A549 (cell line): ENCODE measurements at regions not wholly inside any gene's neighbourhood (a gene's known extent, or its start where the extent isn't known, plus 50 kb on each side); places are given as distances from the start of the nearest gene placed in this dataset.
A peak's percentile ranks its signal among the peaks of the same experiment; 100 is the strongest.

Source experiments
- ATAC-seq, 2 experiments: fragments of 200-7000 bp in 1 of 2; fragments of >200 bp in 1 of 2; cut with Nextera tagmentation in 1 of 2; cut with Tn5 transposase in 1 of 2; 3 replicates each; pipeline versions ENCODE4 v1.8.0 to v1.9.1; 2018 to 2020; ENCODE audit warnings: mild to moderate bottlenecking in 1 of 2, moderate library complexity in 1 of 2
- CTCF ChIA-PET: fragments of 300-600 bp; sonication (Branson Sonifier 250); formaldehyde crosslinking; extraction: SDS; loops from one replicate; lab custom pipeline; 2021; ENCODE audit warnings: antibody characterized with exemption, inconsistent platforms; lab: Yijun Ruan, JAX
- POLR2A ChIA-PET: fragments of 350-600 bp; formaldehyde crosslinking; extraction: SDS; loops from one replicate; lab custom pipeline; 2021; ENCODE audit warnings: antibody characterized with exemption, inconsistent platforms; lab: Yijun Ruan, JAX
- DNase-seq, 2 experiments: peaks; one replicate each; pipeline versions ENCODE4 v3.0.0 to v3.0.0-alpha.2; 2011 to 2016; ENCODE audit warnings: low read depth in 1 of 2, low spot score in 1 of 2
- FAIRE-seq: peaks from 2 replicates; lab custom pipeline; 2011; peaks lifted over from hg19 to GRCh38; lab: Jason Lieb, UNC
- H3K27ac ChIP-seq, 2 experiments: fragments of >200 bp; sonication (Bioruptor Twin); formaldehyde crosslinking; 3 replicates each; pipeline ENCODE4 v1.5.1; 2016 to 2017
- H3K4me1 ChIP-seq: fragments of >200 bp; sonication (Bioruptor Twin); formaldehyde crosslinking; 3 replicates; pipeline ENCODE4 v1.6.1; 2016
- H3K4me2 ChIP-seq: fragments of >200 bp; sonication (Bioruptor Twin); formaldehyde crosslinking; 3 replicates; pipeline ENCODE4 v1.6.1; 2016
- H3K4me3 ChIP-seq: fragments of >200 bp; sonication (Bioruptor Twin); formaldehyde crosslinking; 3 replicates; pipeline ENCODE4 v1.5.1; 2016
- H3K9me3 ChIP-seq: fragments of >200 bp; sonication (Bioruptor Twin); formaldehyde crosslinking; 3 replicates; pipeline ENCODE4 v1.6.1; 2016
- CHD4 ChIP-seq: fragments of 200-600 bp; sonication (generic); IDR thresholded peaks from 2 replicates; pipeline ENCODE4 v1.6.1; 2016; ENCODE audit warnings: antibody characterized with exemption, mild to moderate bottlenecking, borderline replicate concordance
- CTCF ChIP-seq: fragments of >200 bp; sonication (Bioruptor Twin); formaldehyde crosslinking; IDR thresholded peaks from 3 replicates; pipeline ENCODE4 v1.5.1; 2016
- E2F6 ChIP-seq: IDR thresholded peaks from 2 replicates; pipeline ENCODE4 v1.6.1; 2012; ENCODE audit warnings: low read depth, borderline replicate concordance
- EHMT2 ChIP-seq: fragments of 200-600 bp; sonication (generic); IDR thresholded peaks from 2 replicates; pipeline ENCODE4 v1.6.1; 2016; ENCODE audit warnings: antibody characterized with exemption, low read depth, mild to moderate bottlenecking, moderate library complexity
- ESRRA ChIP-seq: fragments of 150-350 bp; IDR thresholded peaks from 2 replicates; pipeline ENCODE4 v1.6.1; 2014; ENCODE audit warnings: mild to moderate bottlenecking, low read length, borderline replicate concordance
- FOSL2 ChIP-seq, 2 experiments: fragments of 450-650 bp in 1 of 2; fragments of >200 bp in 1 of 2; sonication (Bioruptor Twin) in 1 of 2; formaldehyde crosslinking; IDR thresholded peaks; 2 replicates each; pipeline versions ENCODE4 v1.5.0 to v1.6.1; 2016 to 2020; ENCODE audit warnings: mild to moderate bottlenecking in 1 of 2, moderate library complexity in 1 of 2
- GATA3 ChIP-seq: IDR thresholded peaks from 2 replicates; pipeline ENCODE4 v1.6.1; 2012; ENCODE audit warnings: borderline replicate concordance
- HDAC2 ChIP-seq: fragments of 200-600 bp; sonication (generic); IDR thresholded peaks from 2 replicates; pipeline ENCODE4 v1.6.1; 2016
- HEYL ChIP-seq: fragments of 250-450 bp; sonication (Bioruptor Pico); IDR thresholded peaks from 2 replicates; pipeline ENCODE4 v1.8.0; 2021; ENCODE audit warnings: mild to moderate bottlenecking, moderate library complexity
- HOXA7 ChIP-seq: fragments of 250-450 bp; sonication (Bioruptor Pico); IDR thresholded peaks from 2 replicates; pipeline ENCODE4 v1.5.0; 2020; ENCODE audit warnings: mild to moderate bottlenecking, moderate library complexity
- HOXB13 ChIP-seq: fragments of 250-450 bp; sonication (Bioruptor Pico); IDR thresholded peaks from 2 replicates; pipeline ENCODE4 v1.5.0; 2020; ENCODE audit warnings: low read depth, mild to moderate bottlenecking, moderate library complexity
- HOXB5 ChIP-seq: fragments of 250-450 bp; sonication (Bioruptor Pico); IDR thresholded peaks from 2 replicates; pipeline ENCODE4 v1.5.0; 2020; ENCODE audit warnings: mild to moderate bottlenecking, moderate library complexity
- JUNB ChIP-seq: fragments of >200 bp; sonication (Bioruptor Twin); formaldehyde crosslinking; IDR thresholded peaks from 2 replicates; pipeline ENCODE4 v1.6.1; 2016
- MAZ ChIP-seq: fragments of 150-350 bp; IDR thresholded peaks from 2 replicates; pipeline ENCODE4 v1.6.1; 2014; ENCODE audit warnings: antibody characterized with exemption, low read depth, low read length, borderline replicate concordance
- MYC ChIP-seq: IDR thresholded peaks from 2 replicates; pipeline ENCODE4 v1.6.1; 2012; ENCODE audit warnings: mild to moderate bottlenecking, inconsistent platforms, low read length, improper control_type of control experiment, borderline replicate concordance
- PHF8 ChIP-seq: fragments of 200-600 bp; sonication (generic); IDR thresholded peaks from 2 replicates; pipeline ENCODE4 v1.6.1; 2016; ENCODE audit warnings: low read depth, mild to moderate bottlenecking, antibody characterized with exemption, moderate library complexity, borderline replicate concordance
- RCOR1 ChIP-seq: fragments of 150-350 bp; IDR thresholded peaks from 2 replicates; pipeline ENCODE4 v1.6.1; 2014; ENCODE audit warnings: antibody characterized with exemption, low read length, low read depth
- REST ChIP-seq: fragments of 200-600 bp; sonication (generic); IDR thresholded peaks from 2 replicates; pipeline ENCODE4 v1.6.1; 2016; ENCODE audit warnings: antibody characterized with exemption, mild to moderate bottlenecking, moderate library complexity
- RNF2 ChIP-seq: fragments of 200-600 bp; sonication (generic); IDR thresholded peaks from 2 replicates; pipeline ENCODE4 v1.6.1; 2016; ENCODE audit warnings: low read depth, mild to moderate bottlenecking, antibody characterized with exemption, moderate library complexity, borderline replicate concordance
- TP53 ChIP-seq: fragments of 250-450 bp; sonication (Bioruptor Pico); IDR thresholded peaks from 2 replicates; pipeline ENCODE4 v1.5.0; 2021; ENCODE audit warnings: mild to moderate bottlenecking, moderate library complexity
- USF2 ChIP-seq: fragments of 450-650 bp; IDR thresholded peaks from 2 replicates; pipeline ENCODE4 v1.6.1; 2014; ENCODE audit warnings: antibody characterized with exemption
- ZNF302 ChIP-seq: fragments of 250-450 bp; sonication (Bioruptor Pico); IDR thresholded peaks from 2 replicates; pipeline ENCODE4 v1.9.0; 2021; ENCODE audit warnings: inconsistent platforms, mild to moderate bottlenecking, moderate library complexity
- WGBS: methylation state at CpG from one replicate; pipeline ENCODE4 v1.1.6; 2017; ENCODE audit errors: missing lambda C conversion rate; 5-methylcytosine and 5-hydroxymethylcytosine counted together
- TF ChIP-seq, protein P1 (sequence below): IDR thresholded peaks from 2 replicates; pipeline ENCODE4 v1.6.1; 2012
- TF ChIP-seq, protein P2 (sequence below): fragments of >200 bp; sonication (Bioruptor Twin); formaldehyde crosslinking; IDR thresholded peaks from 3 replicates; pipeline ENCODE4 v1.6.1; 2016

- CTCF ChIA-PET: no interaction called here
- FAIRE-seq (no peak), DNase-seq (no peak)
These were observed 188.3 kb upstream of the ZSWIM2 start for GRCh38 chr2:187037310-187037709.

DNA sequence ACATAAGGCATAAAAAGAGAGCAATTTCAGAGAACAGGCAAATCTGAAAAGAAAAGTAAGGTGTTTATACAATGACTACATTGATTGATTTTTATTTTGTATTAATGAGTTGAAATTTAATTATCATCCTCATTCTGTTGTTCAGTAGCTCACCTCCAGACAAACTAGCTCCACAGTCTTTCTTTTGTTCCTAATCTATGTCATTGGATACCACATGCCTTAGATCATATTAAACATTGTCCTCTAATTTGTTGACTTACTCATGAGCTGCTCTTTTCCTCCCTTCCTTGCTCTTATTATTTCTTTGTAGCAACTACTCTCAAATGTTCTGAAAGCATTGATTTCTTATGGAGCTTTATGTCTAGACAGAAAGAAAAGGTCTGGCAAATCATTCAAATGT is 185.5 kb upstream of the ZSWIM2 start:
- ChIA-PET POLR2A (no interaction called here), CTCF (no interaction called here)
- H3K4me2 ChIP-seq: no peak overlapping the region
- ATAC-seq (no peak), DNase-seq (no peak), FAIRE-seq (no peak)
- TF ChIP-seq RCOR1 (no peak), RNF2 (no peak), TP53 (CRISPR knock-in tag) (no peak), EHMT2 (no peak), JUNB (no peak), HDAC2 (no peak), CTCF (no peak), HEYL (CRISPR knock-in tag) (no peak), MYC (no peak)
- TF ChIP-seq, protein P1, sequence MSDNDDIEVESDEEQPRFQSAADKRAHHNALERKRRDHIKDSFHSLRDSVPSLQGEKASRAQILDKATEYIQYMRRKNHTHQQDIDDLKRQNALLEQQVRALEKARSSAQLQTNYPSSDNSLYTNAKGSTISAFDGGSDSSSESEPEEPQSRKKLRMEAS: no peak
- no peaks in the 10 kb centered on the region for H3K9me3 ChIP-seq
- H3K27ac ChIP-seq: no peak overlapping the region
- no peaks in the 10 kb centered on the region for H3K4me1 ChIP-seq
- H3K4me3 ChIP-seq: no peak overlapping the region

More at GRCh38 chr2:187037310-187037709, 188.3 kb upstream of the ZSWIM2 start:
- Histone ChIP-seq H3K4me3 (no peak overlapping the region), H3K27ac (no peak overlapping the region), H3K9me3 (no peaks in the 10 kb centered on the region), H3K4me1 (no peaks in the 10 kb centered on the region), H3K4me2 (no peak overlapping the region)
- ATAC-seq: no peak
- POLR2A ChIA-PET: no interaction called here
- TF ChIP-seq CHD4 (no peak), ZNF302 (CRISPR knock-in tag) (no peak), GATA3 (no peak), FOSL2 (IDR thresholded peaks at IDR 0.05) (no peak), FOSL2 (CRISPR knock-in tag; IDR thresholded peaks at IDR 0.05) (peak; percentile 31; the same call in 1 of the 2 replicates), MAZ (no peak), REST (no peak), ESRRA (no peak)

- ATAC-seq (no peak), FAIRE-seq (no peak), DNase-seq (no peak)
- no peaks in the 10 kb centered on the region for H3K4me1 ChIP-seq
- H3K4me2 ChIP-seq: no peak overlapping the region
- POLR2A ChIA-PET: no interaction called here
- WGBS: 65% methylated on average over 4 of the region's 4 CpGs
- H3K4me3 ChIP-seq: no peak overlapping the region
- no peaks in the 10 kb centered on the region for H3K9me3 ChIP-seq
- no peak overlapping the region for H3K27ac ChIP-seq
- CTCF ChIA-PET: interaction anchor here (0.6 kb wide), 1 partner anchor 44 kb away, joined by 3 read pairs; no protein-coding TSS in a partner anchor
- no peak for TF ChIP-seq FOSL2 (IDR thresholded peaks at IDR 0.05)
- TF ChIP-seq FOSL2 (CRISPR knock-in tag; IDR thresholded peaks at IDR 0.05): no peak
- no peak for TF ChIP-seq ESRRA
- TF ChIP-seq HOXA7 (CRISPR knock-in tag): no peak
- TF ChIP-seq HOXB5 (CRISPR knock-in tag): no peak
- no peak for TF ChIP-seq PHF8
- TF ChIP-seq, protein P1: no peak
- TF ChIP-seq RCOR1: no peak
- no peak for TF ChIP-seq E2F6
- TF ChIP-seq USF2: no peak
- TF ChIP-seq HOXB13 (CRISPR knock-in tag): no peak
- no peak for TF ChIP-seq HDAC2
- no peak for TF ChIP-seq ZNF302 (CRISPR knock-in tag)
- TF ChIP-seq, protein P2, sequence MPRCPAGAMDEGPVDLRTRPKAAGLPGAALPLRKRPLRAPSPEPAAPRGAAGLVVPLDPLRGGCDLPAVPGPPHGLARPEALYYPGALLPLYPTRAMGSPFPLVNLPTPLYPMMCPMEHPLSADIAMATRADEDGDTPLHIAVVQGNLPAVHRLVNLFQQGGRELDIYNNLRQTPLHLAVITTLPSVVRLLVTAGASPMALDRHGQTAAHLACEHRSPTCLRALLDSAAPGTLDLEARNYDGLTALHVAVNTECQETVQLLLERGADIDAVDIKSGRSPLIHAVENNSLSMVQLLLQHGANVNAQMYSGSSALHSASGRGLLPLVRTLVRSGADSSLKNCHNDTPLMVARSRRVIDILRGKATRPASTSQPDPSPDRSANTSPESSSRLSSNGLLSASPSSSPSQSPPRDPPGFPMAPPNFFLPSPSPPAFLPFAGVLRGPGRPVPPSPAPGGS: no peak
- TF ChIP-seq JUNB: no peak
These were observed 175.8 kb upstream of the ZSWIM2 start for GRCh38 chr2:187024739-187025138.
